T-cell (primary cell): ENCODE measurements at regions not wholly inside any gene's neighbourhood (a gene's known extent, or its start where the extent isn't known, plus 50 kb on each side); places are given as distances from the start of the nearest gene placed in this dataset.
"Not testable (repeated sequence)": the region's sequence is repeated elsewhere in the genome, so short reads cannot be mapped to it uniquely, and the experiment has no call there.

ENCODE experiments used
- ATAC-seq, 4 experiments: fragments of 200-7000 bp in 3 of 4; fragments of 150-1000 bp in 1 of 4; cut with Tn5 transposase; replicated peaks in 1 of 4; 1 replicate in 3 of 4; 2 replicates in 1 of 4; pipeline ENCODE4 v1.10.0; 2021; ENCODE audit warnings: moderate library complexity in 3 of 4, mild to moderate bottlenecking in 2 of 4, moderate number of reproducible peaks in 1 of 4
- CTCF ChIA-PET, 2 donors: fragments of 300-600 bp; sonication (Branson Sonifier 250); formaldehyde crosslinking; loops; one replicate each; lab custom pipeline; 2022; ENCODE audit warnings: antibody characterized with exemption in 2 of 2; lab: Charles Lee
- POLR2A ChIA-PET, 2 donors: fragments of 300-600 bp; sonication (Branson Sonifier 250); formaldehyde crosslinking; loops; one replicate each; lab custom pipeline; 2022; ENCODE audit warnings: antibody characterized with exemption in 2 of 2; lab: Charles Lee
- DNase-seq, 35 experiments: peaks; one replicate each; pipeline versions ENCODE4 v3.0.0 to v3.0.0-alpha.2; 2013 to 2023
- H3K27ac ChIP-seq: one replicate; pipeline ENCODE4 v1.5.1; 2013; ENCODE audit warnings: low read length
- H3K27me3 ChIP-seq, 2 experiments: replicated peaks in 1 of 2; 1 replicate in 1 of 2; 2 replicates in 1 of 2; pipeline versions ENCODE4 v1.6.1 to v1.7.0; 2013; ENCODE audit warnings: low read length in 1 of 2, mixed read lengths in 1 of 2; ENCODE audit not compliant: control insufficient read depth in 2 of 2, insufficient read depth in 2 of 2; ENCODE audit errors: extremely low read depth in 1 of 2
- H3K36me3 ChIP-seq, 2 donors: 1 replicate in 1 of 2; 2 replicates in 1 of 2; pipeline versions ENCODE4 v1.6.1 to v1.7.0; 2013; ENCODE audit warnings: low read length in 1 of 2; ENCODE audit not compliant: control insufficient read depth in 2 of 2, insufficient read depth in 1 of 2; ENCODE audit errors: extremely low read depth in 1 of 2
- H3K4me1 ChIP-seq, 2 experiments: 1 replicate in 1 of 2; 2 replicates in 1 of 2; pipeline versions ENCODE4 v1.6.1 to v1.7.0; 2013; ENCODE audit warnings: low read length in 2 of 2, mixed read lengths in 1 of 2; ENCODE audit not compliant: insufficient read depth in 2 of 2, control insufficient read depth in 1 of 2; ENCODE audit errors: extremely low read depth in 1 of 2
- H3K4me3 ChIP-seq, 2 donors: 1 replicate in 1 of 2; 2 replicates in 1 of 2; pipeline versions ENCODE4 v1.5.1 to v1.7.0; 2013; ENCODE audit warnings: mild to moderate bottlenecking in 2 of 2, low read length in 1 of 2, moderate library complexity in 1 of 2; ENCODE audit not compliant: control insufficient read depth in 1 of 2; ENCODE audit errors: extremely low read depth in 1 of 2
- H3K9me3 ChIP-seq: 2 replicates; pipeline ENCODE4 v1.7.0; 2013
- H3K27ac Mint-ChIP-seq, 2 donors: one replicate each; pipeline ENCODE4 v1.8.0; 2020 to 2021; ENCODE audit warnings: mild to moderate bottlenecking in 2 of 2, mixed read lengths in 2 of 2
- H3K27me3 Mint-ChIP-seq, 2 donors: one replicate each; pipeline ENCODE4 v1.8.0; 2021 to 2022; ENCODE audit warnings: mixed read lengths in 2 of 2
- H3K36me3 Mint-ChIP-seq: one replicate; pipeline ENCODE4 v1.8.0; 2021; ENCODE audit warnings: mixed read lengths
- H3K4me1 Mint-ChIP-seq, 3 donors: one replicate each; pipeline ENCODE4 v1.8.0; 2020 to 2022; ENCODE audit warnings: mixed read lengths in 3 of 3, mild to moderate bottlenecking in 1 of 3
- H3K4me3 Mint-ChIP-seq, 3 donors: one replicate each; pipeline ENCODE4 v1.8.0; 2020 to 2022; ENCODE audit warnings: mild to moderate bottlenecking in 3 of 3, mixed read lengths in 3 of 3, moderate library complexity in 3 of 3
- H3K9me3 Mint-ChIP-seq, 3 donors: one replicate each; pipeline ENCODE4 v1.8.0; 2020 to 2022; ENCODE audit warnings: mixed read lengths in 3 of 3
- WGBS: methylation state at CpG from one replicate; pipeline ENCODE4 v1.1.5; 2013; ENCODE audit warnings: missing lambda C conversion rate; ENCODE audit not compliant: insufficient coverage; 5-methylcytosine and 5-hydroxymethylcytosine counted together

DNA sequence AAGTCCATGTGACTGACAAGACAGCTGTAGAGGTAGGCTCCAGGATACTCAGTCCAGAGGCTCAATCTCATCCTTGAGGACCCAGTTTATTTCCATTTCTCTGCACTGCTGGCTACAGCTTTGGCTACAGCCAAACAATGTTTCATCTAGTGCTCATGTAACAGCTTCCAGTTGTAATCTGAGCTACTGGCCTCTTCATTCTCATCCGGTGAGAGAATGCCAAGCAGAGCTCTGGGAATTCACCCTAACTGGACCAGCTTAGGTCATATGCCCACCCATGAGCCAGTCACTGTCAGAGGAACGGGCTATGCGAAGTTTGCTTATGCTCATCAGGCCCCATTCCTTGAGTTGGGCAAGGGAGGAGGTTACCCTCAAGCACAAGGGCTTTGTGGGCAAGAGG, 192.9 kb downstream of the EVX1 start:
- no peak for DNase-seq
- Mint-ChIP-seq H3K27me3 (peaks cover 13 to 27% of the 10 kb centered on the region in 2 donors), H3K4me3 (no peak overlapping the region), H3K4me1 (no peaks in the 10 kb centered on the region), H3K36me3 (no peaks in the 10 kb centered on the region), H3K27ac (no peak overlapping the region), H3K9me3 (no peaks in the 10 kb centered on the region)
- H3K36me3 ChIP-seq, result no peaks in the 10 kb centered on the region
- H3K9me3 ChIP-seq, result no peaks in the 10 kb centered on the region
- POLR2A ChIA-PET, result no interaction called here
- no peak overlapping the region for H3K4me3 ChIP-seq
- ATAC-seq, result no peak
- no peaks in the 10 kb centered on the region for H3K4me1 ChIP-seq
- 67% methylated on average over 3 of the region's 3 CpGs for WGBS
- no peak overlapping the region for H3K27ac ChIP-seq
- CTCF ChIA-PET, result no interaction called here
- H3K27me3 ChIP-seq, result peaks cover 0 to 8% of the 10 kb centered on the region in 2 experiments

DNA sequence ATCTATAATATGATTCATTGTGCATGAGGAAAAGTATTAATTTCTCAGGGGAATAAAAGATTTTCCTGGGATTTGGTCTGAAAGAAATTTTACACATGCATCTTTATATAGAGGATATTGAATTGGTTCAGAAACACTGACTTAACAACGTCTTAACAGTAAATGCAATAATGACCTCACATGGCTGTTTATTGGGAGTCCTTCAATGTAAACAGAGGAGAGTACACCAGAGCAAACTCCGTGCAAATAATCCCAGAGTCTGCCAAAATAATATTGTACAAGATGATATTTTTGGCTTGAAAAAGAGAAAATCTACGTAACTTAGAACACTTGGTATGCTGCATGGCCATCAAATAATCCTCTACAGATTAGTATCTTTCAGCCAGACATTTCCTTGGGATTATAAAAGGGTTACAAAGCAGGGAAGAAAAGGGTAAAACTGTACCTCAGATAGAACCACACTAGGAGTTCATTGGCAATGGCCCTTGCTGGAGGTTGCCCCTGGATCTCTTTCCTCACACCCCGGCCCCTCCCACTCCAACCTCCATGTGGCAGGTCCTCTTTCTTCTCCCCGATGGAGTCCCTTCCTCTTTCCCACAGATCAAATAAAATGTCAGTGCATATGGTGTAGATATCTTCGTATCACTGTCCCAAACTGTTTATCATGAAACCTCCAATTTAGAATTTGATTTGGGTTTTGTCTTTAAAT, 196.4 kb downstream of the EVX1 start:
- Histone ChIP-seq H3K27ac (no peak overlapping the region), H3K27me3 (peaks cover 0 to 3% of the 10 kb centered on the region in 2 experiments), H3K4me3 (no peak overlapping the region), H3K9me3 (no peaks in the 10 kb centered on the region), H3K4me1 (no peaks in the 10 kb centered on the region), H3K36me3 (no peaks in the 10 kb centered on the region)
- Mint-ChIP-seq H3K27me3 (peaks cover 16 to 19% of the 10 kb centered on the region in 2 donors), H3K36me3 (no peaks in the 10 kb centered on the region), H3K9me3 (no peaks in the 10 kb centered on the region), H3K4me1 (no peaks in the 10 kb centered on the region), H3K4me3 (no peak overlapping the region), H3K27ac (no peak overlapping the region)
- WGBS, result no CpG with 5 or more reads among the region's 6 CpGs
- no peak for ATAC-seq
- no peak for DNase-seq
- POLR2A ChIA-PET, result no interaction called here
- CTCF ChIA-PET, result no interaction called here

DNA sequence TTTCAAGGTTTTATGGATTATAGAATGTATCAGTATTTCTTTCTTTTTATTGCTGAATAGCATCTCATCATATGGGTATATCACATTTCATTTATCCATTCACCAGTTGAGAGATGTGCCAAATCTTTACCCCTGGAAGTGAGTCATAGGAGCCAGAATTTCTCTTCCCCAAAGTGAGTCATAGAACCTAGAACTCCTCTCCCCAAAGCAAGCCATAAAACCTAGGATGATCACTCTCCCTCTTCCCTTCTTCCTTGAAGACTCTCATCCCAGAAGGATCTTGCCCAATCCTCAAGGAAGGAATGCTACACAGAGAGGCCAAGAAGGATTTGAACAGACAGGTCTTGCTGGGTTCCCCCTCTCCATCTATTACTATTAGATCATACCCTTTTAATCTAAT, 199.9 kb downstream of the EVX1 start:
- Histone ChIP-seq H3K4me3 (no peak overlapping the region), H3K36me3 (no peaks in the 10 kb centered on the region), H3K27ac (no peak overlapping the region), H3K27me3 (peaks cover 0 to 3% of the 10 kb centered on the region in 2 experiments), H3K4me1 (no peaks in the 10 kb centered on the region), H3K9me3 (no peaks in the 10 kb centered on the region)
- no peak overlapping the region for H3K4me3 Mint-ChIP-seq
- peaks cover 8 to 17% of the 10 kb centered on the region in 2 donors for H3K27me3 Mint-ChIP-seq
- ATAC-seq, result no peak
- POLR2A ChIA-PET, result no interaction called here
- H3K27ac Mint-ChIP-seq, result no peak overlapping the region
- no peaks in the 10 kb centered on the region for H3K9me3 Mint-ChIP-seq
- no peaks in the 10 kb centered on the region for H3K4me1 Mint-ChIP-seq
- no peaks in the 10 kb centered on the region for H3K36me3 Mint-ChIP-seq
- DNase-seq, result no peak
- CTCF ChIA-PET, result no interaction called here

DNA sequence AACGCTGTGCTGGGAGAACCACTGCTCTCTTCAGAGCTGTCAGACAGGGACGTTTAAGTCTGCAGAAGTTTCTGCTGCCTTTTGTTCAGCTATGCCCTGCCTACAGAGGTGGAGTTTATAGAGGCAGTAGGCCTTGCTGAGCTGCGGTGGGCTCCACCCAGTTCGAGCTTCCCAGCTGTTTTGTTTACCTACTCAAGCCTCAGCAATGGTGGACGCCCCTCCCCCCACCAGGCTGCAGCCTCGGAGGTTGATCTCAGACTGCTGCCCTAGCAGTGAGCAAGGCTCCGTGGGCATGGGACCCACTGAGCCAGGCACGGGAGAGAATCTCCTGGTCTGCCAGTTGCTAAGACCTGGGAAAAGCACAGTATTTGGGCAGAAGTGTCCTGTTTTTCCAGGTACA, 206.4 kb downstream of the EVX1 start:
- H3K27me3 ChIP-seq, result peaks cover 0 to 11% of the 10 kb centered on the region in 2 experiments
- H3K36me3 Mint-ChIP-seq, H3K27ac Mint-ChIP-seq, CTCF ChIA-PET, H3K9me3 ChIP-seq, H3K9me3 Mint-ChIP-seq, H3K4me1 Mint-ChIP-seq, H3K4me1 ChIP-seq, ATAC-seq, H3K4me3 Mint-ChIP-seq, H3K27ac ChIP-seq, H3K4me3 ChIP-seq, POLR2A ChIA-PET, DNase-seq, H3K36me3 ChIP-seq: not testable (repeated sequence)
- H3K27me3 Mint-ChIP-seq, result peaks cover 21 to 22% of the 10 kb centered on the region in 2 donors
- WGBS, result 73% methylated on average over 4 of the region's 8 CpGs

DNA sequence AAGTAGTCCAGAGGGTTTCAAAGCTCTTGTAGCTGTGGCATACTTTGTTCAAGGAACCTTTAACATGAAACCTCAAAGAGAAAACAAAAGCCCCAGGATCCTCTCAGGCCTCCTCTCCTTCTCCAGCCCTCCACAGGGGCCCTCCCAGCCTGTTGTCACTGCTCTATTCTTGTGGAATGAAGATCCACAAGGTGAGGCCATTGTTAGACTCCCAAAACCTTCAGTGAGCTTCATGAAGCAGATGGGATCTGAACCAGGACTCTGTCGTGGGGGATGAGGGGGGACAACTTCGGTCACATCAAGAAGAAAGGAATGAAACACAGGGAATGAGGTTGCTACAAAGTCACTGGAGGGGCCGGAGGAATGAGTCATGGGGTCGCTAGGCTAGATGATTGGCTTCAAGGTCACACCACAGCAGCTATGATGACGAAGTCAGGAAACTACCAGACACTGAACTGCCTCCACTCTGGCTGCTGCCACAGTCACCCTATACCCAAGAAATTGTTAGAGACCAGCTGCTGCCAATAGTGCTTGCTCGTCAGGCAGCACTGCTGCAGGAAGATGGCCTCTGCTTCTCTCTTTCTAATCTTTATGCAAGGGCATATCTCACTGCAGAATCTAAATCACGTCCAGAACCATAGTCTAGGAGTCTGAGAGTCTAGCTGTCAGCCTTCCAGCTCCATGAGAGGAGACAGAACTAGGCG, 208.8 kb downstream of the HIBADH start:
- peaks cover 15 to 19% of the 10 kb centered on the region in 2 donors for H3K27me3 Mint-ChIP-seq

DNA sequence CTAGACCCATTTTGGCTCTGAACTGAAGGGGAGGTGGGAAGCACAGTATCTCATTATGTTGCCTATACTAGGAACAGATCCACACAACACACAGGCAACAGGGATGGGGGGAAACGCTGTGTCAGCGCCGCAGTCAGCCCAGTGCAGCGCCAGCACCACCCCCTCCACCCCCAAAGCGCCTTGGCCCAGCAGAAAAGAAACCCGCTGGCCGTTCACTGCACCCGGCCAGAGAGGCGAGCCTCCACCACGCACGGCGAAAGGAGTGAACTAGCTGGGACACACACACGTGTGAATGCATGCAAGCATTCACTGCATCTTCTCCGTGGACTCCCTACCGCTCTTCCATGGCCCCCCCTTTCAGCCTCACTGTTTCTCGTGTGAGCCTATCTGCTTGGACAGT, 205.6 kb downstream of the HIBADH start:
- H3K4me3 Mint-ChIP-seq, H3K27ac ChIP-seq, H3K27me3 ChIP-seq, H3K9me3 Mint-ChIP-seq, H3K9me3 ChIP-seq, H3K4me1 ChIP-seq, DNase-seq, H3K4me3 ChIP-seq, H3K36me3 Mint-ChIP-seq, H3K27ac Mint-ChIP-seq, CTCF ChIA-PET, POLR2A ChIA-PET, ATAC-seq, H3K4me1 Mint-ChIP-seq, H3K36me3 ChIP-seq: not testable (repeated sequence)
- H3K27me3 Mint-ChIP-seq, result peaks cover 23 to 28% of the 10 kb centered on the region in 2 donors
- no CpG with 5 or more reads among the region's 16 CpGs for WGBS

More for the DNA sequence above, 208.8 kb downstream of the HIBADH start:
- H3K36me3 Mint-ChIP-seq, result no peaks in the 10 kb centered on the region
- H3K4me3 ChIP-seq, result no peak overlapping the region
- POLR2A ChIA-PET, result no interaction called here
- H3K4me3 Mint-ChIP-seq, result no peak overlapping the region
- no peaks in the 10 kb centered on the region for H3K9me3 Mint-ChIP-seq
- H3K36me3 ChIP-seq, result no peaks in the 10 kb centered on the region
- no peaks in the 10 kb centered on the region for H3K4me1 ChIP-seq
- H3K27ac Mint-ChIP-seq, result no peak overlapping the region
- H3K4me1 Mint-ChIP-seq, result no peaks in the 10 kb centered on the region
- CTCF ChIA-PET, result no interaction called here
- no peaks in the 10 kb centered on the region for H3K9me3 ChIP-seq
- 70% methylated on average over 7 of the region's 8 CpGs for WGBS
- H3K27ac ChIP-seq, result no peak overlapping the region
- no peak for ATAC-seq
- DNase-seq, result no peak
- peaks cover 0 to 13% of the 10 kb centered on the region in 2 experiments for H3K27me3 ChIP-seq
